Fibroblast of mammary gland (primary cell): ENCODE measurements at regions not wholly inside any gene's neighbourhood (a gene's known extent, or its start where the extent isn't known, plus 50 kb on each side); places are given as distances from the start of the nearest gene placed in this dataset.

Source experiments
- DNase-seq: peaks from one replicate; pipeline ENCODE4 v3.0.0-alpha.2; 2010; ENCODE audit warnings: low read depth
- H3K4me3 ChIP-seq: 2 replicates; pipeline ENCODE4 v1.5.1; 2011; ENCODE audit warnings: low read depth, mild to moderate bottlenecking, low read length, moderate library complexity; ENCODE audit not compliant: control insufficient read depth
- TF ChIP-seq, protein P1 (sequence below): conservative IDR thresholded peaks from 2 replicates; pipeline ENCODE4 v1.5.1; 2011; ENCODE audit warnings: low read depth, low read length, inconsistent platforms; ENCODE audit not compliant: control insufficient read depth, insufficient read depth

DNA sequence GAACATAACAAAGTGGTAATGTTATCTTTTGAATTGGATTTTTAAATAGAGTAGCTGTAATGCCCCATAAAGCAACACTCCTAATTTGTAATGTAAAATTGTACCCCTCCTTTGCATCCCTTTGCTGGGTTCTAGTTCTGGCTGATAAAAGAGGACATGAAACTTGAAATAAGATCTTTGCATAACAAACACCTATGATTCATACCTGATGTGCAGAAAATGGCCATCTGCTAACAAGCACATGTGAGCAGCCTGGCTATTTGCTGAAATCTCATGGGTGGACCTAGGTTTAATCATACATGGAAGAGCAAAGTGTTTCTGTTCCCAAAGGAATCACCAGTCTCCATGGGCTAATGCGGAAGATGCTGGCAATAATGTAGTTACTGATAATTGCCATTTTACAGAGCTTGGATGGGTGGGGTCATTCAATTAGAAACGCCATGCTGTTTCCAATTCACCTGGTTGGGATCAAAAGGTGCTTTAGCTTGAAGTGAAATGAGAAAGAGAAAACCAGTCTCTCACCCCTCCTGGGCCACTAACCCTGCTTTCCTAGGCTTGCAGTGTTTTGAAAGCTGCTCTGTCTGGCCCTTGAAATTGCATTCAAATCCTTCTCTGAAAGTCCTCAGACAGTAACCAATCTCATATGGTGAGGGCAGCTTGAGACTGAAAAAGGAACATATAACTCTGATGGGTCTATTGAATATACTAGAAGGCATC, 585.1 kb downstream of the TLE4 start:
- TF ChIP-seq, protein P1, sequence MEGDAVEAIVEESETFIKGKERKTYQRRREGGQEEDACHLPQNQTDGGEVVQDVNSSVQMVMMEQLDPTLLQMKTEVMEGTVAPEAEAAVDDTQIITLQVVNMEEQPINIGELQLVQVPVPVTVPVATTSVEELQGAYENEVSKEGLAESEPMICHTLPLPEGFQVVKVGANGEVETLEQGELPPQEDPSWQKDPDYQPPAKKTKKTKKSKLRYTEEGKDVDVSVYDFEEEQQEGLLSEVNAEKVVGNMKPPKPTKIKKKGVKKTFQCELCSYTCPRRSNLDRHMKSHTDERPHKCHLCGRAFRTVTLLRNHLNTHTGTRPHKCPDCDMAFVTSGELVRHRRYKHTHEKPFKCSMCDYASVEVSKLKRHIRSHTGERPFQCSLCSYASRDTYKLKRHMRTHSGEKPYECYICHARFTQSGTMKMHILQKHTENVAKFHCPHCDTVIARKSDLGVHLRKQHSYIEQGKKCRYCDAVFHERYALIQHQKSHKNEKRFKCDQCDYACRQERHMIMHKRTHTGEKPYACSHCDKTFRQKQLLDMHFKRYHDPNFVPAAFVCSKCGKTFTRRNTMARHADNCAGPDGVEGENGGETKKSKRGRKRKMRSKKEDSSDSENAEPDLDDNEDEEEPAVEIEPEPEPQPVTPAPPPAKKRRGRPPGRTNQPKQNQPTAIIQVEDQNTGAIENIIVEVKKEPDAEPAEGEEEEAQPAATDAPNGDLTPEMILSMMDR = no peak
- H3K4me3 ChIP-seq = no peak overlapping the region
- DNase-seq = no peak

GRCh38 chr9:80156262-80156661, 584.5 kb downstream of the TLE4 start:
- DNase-seq = no peak
- TF ChIP-seq, protein P1 = no peak
- H3K4me3 ChIP-seq = no peak overlapping the region

- TF ChIP-seq, protein P1 = no peak
- no peak overlapping the region for H3K4me3 ChIP-seq
- DNase-seq = no peak
Observed at GRCh38 chr9:80147866-80148265, 576.1 kb downstream of the TLE4 start.

GRCh38 chr9:80146466-80146865, 574.7 kb downstream of the TLE4 start:
- peak; percentile 8 for DNase-seq
- TF ChIP-seq, protein P1 = peak; percentile 4
- H3K4me3 ChIP-seq = no peak overlapping the region

- no peak overlapping the region for H3K4me3 ChIP-seq
- no peak for DNase-seq
- TF ChIP-seq, protein P1 = no peak
Observed at GRCh38 chr9:80144856-80145255, 573.1 kb downstream of the TLE4 start.

DNA sequence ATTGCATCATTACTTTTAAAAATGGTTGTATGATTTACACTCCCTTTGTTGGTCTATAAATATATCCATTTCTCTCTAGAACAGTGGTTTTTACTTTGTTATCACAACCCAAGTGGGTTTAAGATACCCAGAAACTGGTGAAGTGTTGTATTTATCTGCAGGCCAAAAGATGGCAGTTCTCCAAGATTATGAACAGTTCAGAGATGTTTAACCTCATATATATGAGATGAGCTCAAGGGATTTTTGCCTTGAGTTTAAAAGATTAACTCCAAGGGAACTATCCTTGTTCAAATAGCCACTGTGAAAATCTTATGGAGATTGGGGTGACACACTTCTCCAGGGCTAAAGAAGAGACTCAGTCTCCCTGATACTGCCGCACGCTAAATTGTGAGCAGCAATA, 572.6 kb downstream of the TLE4 start:
- DNase-seq = no peak
- no peak overlapping the region for H3K4me3 ChIP-seq
- TF ChIP-seq, protein P1 = no peak
